GM12872 (cell line): ENCODE measurements at regions not wholly inside any gene's neighbourhood (a gene's known extent, or its start where the extent isn't known, plus 50 kb on each side); places are given as distances from the start of the nearest gene placed in this dataset.

Experiments used
- CTCF ChIP-seq: IDR thresholded peaks from 3 replicates; pipeline ENCODE4 v1.5.1; 2011; ENCODE audit warnings: low read depth, mild to moderate bottlenecking, low read length, moderate library complexity; ENCODE audit not compliant: insufficient read depth

- no peak for TF ChIP-seq CTCF
These were observed 666.0 kb upstream of the NR2F2 start for GRCh38 chr15:95664450-95664849.

GRCh38 chr15:95669146-95669922 is 661.2 kb upstream of the NR2F2 start:
- TF ChIP-seq CTCF = no peak

GRCh38 chr15:95674031-95674430 is 656.5 kb upstream of the NR2F2 start:
- TF ChIP-seq CTCF = no peak

GRCh38 chr15:95676500-95676899 is 654.0 kb upstream of the NR2F2 start:
- no peak for TF ChIP-seq CTCF

- TF ChIP-seq CTCF = no peak
These were observed 650.5 kb upstream of the NR2F2 start for GRCh38 chr15:95679847-95680582.

- TF ChIP-seq CTCF = no peak
These were observed 649.8 kb upstream of the NR2F2 start for GRCh38 chr15:95680728-95681127.

GRCh38 chr15:95681836-95682544 is 648.5 kb upstream of the NR2F2 start:
- no peak for TF ChIP-seq CTCF
